ENCODE measurements at regions not wholly inside any gene's neighbourhood (a gene's known extent, or its start where the extent isn't known, plus 50 kb on each side); places are given as distances from the start of the nearest gene placed in this dataset.

DNA sequence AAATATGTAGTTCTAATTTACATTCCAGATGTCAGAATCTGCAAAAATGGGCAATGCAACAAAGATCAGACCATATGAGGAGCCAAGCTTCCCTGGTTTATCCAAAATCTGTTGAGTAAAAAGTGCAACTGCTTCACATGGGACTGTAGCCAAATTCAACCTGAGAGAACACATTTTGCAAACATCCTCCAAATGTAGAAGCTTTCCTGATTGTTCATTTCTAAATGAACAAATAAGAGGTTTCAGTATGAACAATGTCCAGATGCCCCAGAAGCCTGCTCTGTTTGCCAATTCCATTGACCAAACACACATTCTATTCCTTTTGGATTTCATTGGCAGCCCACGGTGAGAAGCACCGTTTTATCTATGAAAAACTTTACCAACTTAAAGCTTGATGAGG, 117.9 kb upstream of the OSR1 start:
- DNase-seq, result no peak

DNA sequence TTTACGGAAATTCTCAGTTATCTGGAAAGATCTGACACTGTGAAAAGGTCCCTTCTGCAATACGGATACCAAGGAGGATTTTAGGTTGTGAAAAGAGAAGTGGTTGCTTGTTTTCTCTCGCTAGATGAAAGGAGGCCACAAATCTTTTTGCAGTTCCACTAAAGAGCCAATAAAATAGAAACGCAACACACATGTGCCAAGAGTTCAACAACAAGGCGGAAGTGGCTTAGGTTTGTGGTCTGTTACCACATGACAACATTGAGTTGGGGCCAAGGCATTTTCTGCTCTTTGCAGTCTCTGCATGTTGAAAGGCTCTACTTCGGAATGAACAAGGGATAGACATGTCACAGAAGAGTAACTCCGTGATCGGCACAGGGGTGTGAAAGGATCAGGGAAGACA, 115.7 kb upstream of the OSR1 start:
- DNase-seq, result no peak

DNA sequence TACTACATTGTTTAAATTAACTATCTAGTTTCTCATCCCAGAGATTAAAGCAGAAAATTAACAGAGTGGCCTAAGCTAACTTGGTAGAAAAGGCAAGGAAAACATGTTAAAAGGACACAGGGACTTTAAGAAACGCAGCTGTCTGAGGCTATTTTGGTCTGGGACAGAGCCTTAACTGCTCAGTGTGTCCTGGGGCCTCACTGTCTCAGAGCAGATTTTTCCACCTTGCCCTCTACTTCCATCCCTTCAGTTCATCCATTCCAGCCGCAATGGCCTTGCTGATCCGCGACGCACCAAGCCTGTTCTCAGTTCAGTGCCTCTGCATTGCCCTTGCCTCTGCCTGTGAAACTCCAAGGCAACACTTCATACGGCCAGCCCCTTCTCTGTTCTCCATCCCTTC, 114.9 kb upstream of the OSR1 start:
- DNase-seq, result no peak

DNA sequence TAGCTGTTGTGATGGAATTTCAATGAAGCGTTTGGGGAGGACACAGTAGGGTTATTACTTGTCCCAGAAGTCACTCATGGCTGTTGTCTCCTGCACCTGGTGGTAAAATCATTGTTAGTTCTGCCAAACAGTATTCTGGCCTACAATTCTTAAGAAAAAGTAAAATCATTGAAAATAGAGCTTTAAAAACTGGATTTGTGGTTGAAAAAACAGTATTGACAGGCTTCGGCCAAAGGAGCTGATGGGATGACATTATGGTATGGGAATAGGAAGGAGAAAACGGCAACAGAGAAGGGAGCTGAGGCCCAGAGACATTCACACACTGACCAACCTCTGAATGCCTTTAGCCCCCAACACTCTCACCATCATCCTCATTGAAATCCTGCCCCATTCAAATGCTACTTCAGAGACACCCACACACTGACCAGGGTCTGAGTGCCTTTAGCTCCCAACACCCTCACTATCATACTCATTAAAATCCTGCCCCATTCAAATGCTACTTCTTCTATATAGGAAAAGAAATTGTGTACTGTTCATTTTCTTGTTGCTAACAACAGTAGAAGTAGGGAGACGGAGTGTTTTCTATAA, 114.1 kb upstream of the OSR1 start:
- DNase-seq, result no peak

DNA sequence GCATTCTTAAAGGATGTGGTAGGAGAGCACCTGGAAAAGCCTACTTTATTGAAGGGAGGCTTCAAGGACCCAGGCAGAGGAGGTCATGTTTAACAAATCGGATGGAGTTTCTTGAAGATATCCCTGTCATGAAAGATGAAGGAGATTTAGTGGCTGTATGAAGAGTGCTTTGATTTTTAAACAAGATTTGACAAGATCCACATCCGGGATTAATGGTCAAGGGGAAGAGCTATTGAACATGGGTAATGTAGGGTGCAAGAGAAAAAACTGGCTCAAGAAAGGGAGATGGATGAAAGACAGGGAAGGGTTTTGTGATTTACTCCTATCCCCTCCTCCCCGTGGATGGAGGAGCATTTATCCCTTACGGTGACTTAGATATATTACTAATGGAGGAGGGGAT, 113.1 kb upstream of the OSR1 start:
- no peak for DNase-seq

DNA sequence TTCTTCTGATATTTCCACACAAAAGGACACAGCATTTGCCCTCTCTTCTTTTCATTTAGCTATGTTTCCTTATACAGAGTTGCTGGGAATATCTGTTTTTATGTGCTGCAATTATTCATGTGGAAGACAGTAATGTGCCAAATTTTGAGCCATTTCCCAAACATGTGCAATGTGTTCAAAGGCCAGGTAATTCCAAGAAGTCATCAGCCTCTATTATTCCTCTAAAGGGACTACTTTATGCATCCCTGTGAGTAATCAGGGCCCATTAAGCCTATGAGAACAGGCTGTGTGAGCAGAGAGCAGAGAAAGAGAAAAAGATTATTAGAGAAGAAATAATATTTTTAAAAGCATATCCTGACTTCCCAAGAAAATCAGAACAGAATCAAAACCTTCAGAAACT, 107.6 kb upstream of the OSR1 start:
- DNase-seq, result no peak

DNA sequence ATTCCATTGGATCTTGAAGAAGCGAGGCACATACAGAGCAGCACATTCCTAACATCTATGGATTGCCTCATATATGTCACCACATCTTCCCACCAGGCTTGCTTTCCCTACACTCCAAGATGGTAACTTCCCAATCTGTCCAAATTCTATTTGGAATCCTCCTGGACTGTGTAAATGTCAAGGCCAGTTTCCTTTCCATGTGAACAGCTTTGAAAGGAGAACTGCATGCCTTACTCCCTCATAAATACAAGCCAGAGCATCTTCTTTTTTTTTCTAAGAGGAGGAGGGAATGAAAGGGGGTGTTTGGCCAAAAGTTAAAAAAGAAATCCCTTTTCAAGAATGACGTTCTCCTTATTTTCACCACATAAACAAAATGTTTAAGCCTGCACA, 103.8 kb upstream of the OSR1 start:
- DNase-seq, result no peak

DNA sequence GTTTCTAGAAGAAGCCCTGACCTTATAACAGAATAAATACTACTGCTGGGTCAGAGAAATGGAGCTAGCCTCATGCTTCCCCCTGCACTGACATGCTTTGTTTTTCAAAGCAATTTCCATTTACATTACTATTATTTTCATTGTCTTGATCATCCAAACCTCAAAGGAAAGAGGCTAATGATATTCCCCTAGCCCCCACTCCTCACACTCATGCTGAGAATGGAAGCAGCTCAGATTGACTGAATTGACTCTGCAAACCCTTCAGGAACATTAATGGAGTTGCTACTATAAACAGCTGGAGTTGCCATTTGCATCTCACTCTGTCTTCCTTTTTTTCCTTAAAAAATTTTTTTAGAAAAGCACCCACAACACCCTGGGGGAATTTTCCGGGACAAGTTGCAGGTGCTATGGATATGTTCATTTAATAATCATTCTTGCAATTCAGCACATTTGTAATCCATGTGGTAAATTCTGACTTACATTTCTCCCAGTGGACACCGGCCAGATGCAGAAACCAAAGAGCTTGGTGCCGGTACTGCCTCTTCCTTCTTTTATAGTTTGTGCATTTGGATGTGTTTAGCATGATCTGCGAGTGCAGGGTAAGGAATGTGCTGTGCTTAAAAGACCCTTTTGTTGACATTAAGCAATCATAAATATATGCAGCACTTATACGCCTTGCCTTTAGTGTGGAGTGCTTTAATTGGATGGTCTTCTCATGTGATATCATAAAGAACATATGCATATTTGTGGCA, 103.3 kb upstream of the OSR1 start:
- no peak for DNase-seq

DNA sequence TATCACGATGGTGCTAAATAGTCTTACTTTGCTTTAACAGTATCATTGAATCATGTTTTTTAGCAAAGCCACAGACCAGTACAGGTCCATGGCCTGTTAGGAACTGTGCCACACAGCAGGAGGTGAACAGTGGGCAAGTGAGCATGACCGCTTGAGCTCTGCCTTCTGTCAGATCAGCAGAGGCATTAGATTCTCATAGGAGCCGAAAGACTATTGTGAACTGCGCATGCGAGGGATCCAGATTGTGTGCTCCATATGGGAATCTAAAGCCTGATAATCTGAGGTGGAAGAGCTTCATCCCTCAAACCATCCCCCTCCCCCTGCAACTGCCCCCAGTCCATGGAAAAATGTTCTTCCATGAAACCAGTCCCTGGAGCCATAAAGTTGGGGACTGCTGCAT, 102.3 kb upstream of the OSR1 start:
- DNase-seq, result no peak

DNA sequence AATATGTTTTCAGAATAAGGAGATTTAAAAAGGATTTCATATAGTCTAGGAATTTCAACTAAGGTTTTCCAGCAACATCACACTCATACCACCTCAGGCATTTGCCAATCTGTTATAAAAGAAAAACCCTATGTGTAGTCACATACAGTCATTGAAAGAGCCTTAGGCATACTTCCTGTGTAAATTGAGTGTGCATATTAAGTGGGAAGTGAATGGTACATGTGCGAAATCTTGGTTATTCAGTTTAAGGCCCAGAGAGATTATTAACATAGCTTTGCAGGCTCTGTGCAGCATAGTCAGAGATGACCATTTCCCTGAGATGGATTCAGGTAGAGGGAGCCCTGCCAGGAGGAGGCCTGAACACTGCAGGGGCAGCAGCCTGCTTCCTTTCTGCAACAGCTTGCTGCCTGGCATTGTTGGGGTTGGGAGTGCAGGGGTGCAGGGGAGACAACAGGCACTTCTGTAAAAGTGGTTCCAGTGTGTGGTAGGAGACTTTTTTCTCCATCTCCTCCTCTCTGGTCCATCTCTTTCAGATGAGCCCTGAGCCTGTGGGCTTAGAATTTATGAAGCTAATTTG, 100.1 kb upstream of the OSR1 start:
- no peak for DNase-seq

DNA sequence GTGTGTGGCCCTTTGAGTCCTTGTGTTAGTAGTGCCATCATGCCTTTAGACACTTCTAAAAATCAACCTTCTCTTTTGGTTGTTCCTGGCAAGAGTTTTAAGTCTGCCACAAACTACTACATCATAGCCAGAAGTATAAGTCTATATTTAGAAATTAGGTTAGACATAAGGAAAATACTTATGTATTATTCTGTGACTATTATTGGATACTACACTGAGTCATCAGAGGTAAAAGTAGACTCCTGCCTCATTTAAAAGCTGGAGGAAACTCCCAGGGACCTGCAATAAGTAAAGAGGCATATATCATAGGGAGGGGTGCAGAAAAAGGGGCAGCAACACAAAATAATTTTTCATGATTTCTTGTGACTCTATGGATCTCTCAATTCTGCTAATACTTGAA, 99.4 kb upstream of the OSR1 start:
- no peak for DNase-seq

DNA sequence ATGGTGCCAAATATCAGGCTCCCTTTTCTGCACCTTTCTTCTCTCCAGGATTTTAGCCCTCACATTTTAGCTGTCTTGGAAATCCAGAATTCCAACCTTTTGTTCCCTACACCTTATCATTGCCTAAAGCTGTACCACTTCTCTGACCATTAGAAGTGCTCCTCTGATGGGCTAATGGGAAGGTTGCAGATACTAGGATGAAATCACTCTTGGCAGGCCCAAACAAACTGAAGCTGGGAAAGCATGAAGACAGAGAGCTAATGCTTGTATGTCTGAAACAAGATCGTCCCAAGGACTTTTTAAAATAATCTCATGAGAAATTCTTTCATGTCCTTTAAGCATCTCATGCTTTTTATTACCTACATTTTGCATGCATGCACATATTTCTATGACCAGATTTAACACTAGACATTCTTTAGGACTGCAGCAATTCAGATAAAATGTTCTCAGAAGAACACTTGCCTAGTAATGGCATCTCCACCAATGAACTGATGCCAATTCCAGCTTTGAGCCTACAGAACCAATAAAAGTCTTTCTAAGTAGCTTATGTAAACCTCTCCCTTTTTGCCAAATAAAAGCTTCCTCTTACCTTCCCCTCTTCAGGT, 98.4 kb upstream of the OSR1 start:
- no peak for DNase-seq

DNA sequence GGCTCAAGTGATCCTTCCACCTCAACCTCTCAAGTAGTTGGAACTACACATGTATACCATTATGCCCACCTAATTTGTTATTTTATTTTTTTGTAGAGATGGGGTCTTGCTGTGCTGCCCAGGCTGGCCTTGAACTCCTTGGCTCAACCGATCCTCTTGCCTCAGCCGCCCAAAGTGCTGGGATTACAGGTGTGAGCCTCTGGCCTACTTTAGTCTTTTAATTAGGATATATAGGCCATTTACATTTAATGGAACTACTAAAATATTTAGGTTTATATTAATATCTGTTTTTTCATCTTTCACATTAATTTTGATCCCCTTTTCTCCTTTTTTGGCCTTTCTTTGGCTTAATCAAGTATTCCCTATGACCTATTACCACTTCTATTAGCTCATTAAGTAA, 95.7 kb upstream of the OSR1 start:
- no peak for DNase-seq

DNA sequence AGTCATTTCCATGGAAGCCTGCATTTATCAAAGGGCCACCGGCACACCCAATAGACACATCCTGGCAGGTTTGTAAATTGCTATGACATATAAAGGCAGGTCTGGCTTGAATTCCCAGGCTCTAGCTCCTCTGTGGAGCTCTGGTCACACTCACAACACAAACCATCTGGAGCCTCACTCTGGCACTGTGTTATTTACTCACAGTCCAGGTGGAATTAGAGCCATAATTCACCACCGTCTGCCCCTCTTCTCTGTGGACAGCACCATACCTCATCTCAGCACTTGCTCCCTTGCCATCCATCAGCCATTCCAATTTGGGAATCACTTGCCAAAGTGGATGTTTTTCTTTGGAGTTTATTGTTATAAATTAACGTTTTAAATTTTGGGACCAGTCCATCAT, 84.3 kb upstream of the OSR1 start:
- DNase-seq, result no peak

DNA sequence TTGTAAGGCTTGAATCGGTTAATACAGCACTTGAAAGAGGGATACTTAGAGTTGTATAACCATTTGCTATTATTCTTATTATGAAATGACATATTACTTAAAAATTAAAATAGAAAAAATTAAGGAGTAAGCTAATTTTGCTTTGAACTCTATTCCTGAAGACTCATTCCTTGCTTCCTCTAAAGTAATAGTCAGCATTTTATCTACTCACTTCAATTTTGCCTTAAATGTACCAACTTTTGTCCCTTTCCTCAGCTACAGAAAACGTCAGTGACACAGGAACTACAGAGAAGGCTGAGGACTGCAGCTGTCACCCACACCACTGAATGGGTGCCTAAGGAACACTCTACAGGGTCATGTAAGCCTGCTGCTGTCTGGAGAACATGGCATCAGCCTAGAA, 80.7 kb upstream of the OSR1 start:
- no peak for DNase-seq

DNA sequence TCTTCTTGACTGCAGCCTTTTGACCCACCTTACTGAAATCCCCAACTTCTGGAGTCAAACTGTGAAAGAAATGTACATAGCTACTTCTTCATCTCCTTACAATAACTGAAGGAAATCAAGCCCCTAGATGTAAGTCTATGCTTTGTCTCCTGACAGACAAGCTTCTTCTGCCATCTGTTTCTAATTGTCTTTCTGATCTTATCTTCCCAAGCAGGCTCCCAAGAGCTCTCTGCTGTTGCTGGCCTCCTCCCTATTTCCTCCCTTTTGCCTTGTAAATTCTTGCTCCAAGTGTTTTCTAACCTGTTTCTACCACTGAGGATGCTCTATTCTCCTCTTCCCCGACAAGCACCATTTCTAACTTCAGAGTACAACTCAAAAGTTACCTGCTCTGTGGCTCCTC, 77.4 kb upstream of the OSR1 start:
- DNase-seq, result no peak

DNA sequence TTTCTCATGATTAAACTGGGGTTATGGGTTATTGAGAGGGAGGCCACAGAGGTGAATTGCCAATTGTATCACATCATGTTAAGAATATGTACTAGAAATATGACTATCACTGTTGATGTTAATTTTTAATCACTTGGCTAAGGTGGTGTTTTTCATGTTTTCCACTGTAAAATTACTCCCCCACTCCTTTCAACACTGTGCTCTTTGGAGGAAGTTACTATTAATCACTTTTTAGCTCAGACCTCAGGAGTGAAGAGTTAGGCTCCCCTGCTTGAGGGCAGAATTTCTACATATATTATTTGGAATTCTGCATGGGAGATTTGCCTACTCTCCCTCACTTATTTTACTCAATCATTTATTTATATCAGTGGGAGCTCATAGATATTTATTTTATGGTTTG, 76.0 kb upstream of the OSR1 start:
- no peak for DNase-seq

DNA sequence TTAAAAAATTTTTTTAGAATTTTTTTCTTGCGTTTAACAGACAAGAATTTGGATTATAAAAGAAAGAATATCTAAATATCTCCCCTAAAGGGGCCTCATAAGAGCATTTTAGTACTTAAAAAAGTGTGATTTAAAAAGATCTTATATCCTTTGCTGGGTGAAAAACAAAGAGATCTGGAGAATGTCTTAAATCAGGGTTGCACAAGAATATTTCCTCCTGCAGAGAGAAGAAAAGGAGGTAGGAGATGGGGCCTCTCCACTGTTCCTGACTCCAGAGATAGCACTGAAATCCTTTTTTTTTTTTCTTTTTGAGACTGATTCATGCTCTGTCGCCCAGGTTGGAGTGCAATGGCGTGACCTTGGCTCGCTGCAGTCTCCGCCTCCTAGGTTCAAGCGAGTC, 68.5 kb upstream of the OSR1 start:
- DNase-seq, result no peak

DNA sequence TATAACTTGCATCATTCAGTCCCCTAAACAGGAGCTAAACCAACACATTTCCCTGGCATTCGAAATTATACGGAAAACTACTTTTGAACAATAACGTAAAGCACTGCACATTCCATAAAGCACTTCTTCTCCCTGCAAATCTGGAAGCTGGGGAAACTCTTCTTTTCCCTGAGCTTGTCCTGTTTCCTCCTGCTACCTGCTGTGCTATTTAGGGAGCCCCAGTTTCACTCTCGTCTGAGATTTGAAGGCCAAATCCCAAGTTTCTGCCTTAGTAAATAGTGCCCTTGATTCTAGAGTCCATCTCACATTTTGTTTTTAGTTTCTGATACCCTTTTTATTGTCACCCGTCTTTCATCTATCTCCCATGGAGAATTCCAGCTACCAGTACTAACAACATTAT, 67.7 kb upstream of the OSR1 start:
- DNase-seq, result no peak

DNA sequence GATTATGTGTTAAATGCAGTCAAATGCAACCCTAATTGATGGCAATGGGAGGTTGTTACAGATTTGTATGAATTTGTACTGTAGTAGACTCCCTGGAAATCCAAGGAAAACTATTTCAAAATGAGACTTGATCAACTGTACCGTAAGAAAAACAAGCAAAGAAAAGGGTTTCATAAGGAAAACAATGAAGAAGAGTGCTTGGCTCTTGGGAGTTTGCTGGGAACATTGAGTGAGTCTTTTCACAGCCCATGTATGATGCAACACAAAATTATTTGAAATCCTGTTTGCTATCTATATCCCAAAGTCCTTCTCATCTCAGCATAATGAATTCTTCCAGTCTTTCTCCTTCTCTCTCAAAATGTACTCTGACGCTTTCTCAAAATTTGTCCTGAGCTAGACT, 67.0 kb upstream of the OSR1 start:
- no peak for DNase-seq

DNA sequence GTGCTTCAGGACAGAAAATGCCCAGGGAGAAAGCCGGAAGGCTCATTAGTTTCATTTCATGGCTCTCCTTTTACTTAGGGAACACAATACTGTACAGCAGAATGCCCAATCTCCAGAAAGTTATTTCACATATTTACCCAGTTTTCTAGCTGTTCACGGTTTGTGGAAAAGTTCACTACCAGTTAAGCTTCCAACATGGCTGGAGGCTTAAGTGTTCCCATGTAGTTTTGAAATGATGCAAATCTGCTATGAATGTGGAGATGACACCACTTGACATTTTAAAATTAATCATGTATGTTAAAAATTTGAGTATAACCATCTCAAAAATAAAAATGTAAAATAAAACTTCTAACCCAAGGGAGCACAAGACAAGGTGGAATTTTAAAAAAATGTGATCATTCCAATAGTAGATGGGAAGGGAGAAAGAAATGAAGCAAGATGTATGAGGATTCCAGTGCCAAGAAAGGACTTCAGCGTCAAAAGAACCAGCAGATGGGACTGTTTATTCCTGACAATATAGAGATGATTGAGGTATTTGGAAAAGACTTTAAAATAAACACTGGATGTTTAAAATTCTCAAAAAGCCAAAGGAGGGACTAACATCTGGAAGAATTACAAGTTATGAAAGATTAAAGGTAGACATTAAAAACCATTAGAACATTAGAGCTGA, 60.9 kb upstream of the OSR1 start:
- DNase-seq, result no peak

DNA sequence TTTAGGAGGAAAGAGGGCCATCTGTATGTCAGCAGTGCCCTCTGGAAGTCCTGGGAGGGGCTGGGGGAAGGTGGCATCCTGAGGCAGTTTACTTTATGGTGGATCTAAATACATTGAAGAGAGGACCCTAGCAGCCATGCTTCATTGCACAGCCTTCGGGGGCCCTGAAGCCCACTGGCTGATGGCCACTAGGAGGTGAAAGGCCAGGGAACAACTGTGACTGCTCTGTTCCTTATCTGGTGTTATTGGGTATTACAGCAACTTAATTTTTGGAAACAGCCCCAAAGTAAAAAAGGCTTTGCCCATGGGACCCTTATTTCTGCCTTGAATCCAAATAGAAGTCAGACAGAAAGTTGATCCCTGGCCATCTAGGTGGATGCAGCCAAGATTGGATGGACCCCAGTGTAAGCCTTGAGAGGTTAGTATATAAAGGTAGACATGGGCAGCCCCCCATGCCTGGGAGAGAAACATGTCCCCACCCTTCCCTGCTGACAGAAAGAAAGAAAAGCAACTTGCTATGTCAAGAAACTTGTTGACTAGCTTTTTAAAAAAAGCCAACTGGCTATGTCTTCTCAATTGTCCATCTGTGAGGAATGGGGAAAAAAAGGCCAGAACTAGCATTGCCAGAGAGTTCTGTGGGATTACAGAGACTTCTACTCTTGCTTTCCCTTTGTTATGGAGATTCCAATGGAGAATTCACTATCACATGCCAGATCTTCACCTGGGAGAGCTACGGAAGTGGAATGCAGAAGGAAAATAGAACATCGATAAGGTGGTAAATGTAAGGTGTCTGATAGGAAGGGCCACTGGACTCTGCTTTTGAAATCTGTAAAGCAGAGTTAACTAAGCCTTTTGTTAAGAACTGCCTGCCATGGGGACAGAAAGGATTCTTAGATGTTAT, 58.6 kb upstream of the OSR1 start:
- DNase-seq, result no peak

DNA sequence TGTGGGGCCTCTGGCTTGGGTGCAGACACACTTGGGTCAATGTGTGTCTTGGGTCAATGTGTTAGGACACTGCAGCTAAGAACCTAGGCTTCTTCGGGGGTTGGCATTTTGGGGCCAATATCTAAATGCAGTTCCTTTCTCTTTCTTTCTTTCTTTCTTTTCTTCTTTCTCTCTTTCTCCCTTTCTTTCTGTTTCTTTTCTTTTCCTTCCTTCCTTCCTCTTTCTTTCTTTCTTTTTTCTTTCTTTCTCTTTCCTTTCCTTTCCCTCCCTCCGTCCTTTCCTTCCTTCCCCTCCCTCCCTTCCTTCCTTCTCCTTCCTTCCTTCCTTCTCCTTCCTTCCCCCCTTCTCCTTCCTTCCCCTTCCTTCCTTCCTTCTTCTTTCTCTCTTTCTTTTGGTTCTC, 57.7 kb upstream of the OSR1 start:
- DNase-seq, result no peak
